Endothelial cell (in vitro differentiated cells): ENCODE measurements at regions not wholly inside any gene's neighbourhood (a gene's known extent, or its start where the extent isn't known, plus 50 kb on each side); places are given as distances from the start of the nearest gene placed in this dataset.

ENCODE experiments used
- DNase-seq: peaks from one replicate; pipeline ENCODE4 v3.0.0; 2021; ENCODE audit warnings: low spot score
- H3K27ac Mint-ChIP-seq: one replicate; pipeline ENCODE4 v1.8.0; 2021; ENCODE audit warnings: mixed read lengths, inconsistent platforms; ENCODE audit not compliant: unreplicated experiment
- H3K27me3 Mint-ChIP-seq: one replicate; pipeline ENCODE4 v1.8.0; 2021; ENCODE audit warnings: mild to moderate bottlenecking, moderate library complexity, mixed read lengths, inconsistent platforms; ENCODE audit not compliant: unreplicated experiment
- H3K36me3 Mint-ChIP-seq: one replicate; pipeline ENCODE4 v1.8.0; 2021; ENCODE audit warnings: mild to moderate bottlenecking, low read depth, mixed read lengths, inconsistent platforms; ENCODE audit not compliant: unreplicated experiment
- H3K4me1 Mint-ChIP-seq: one replicate; pipeline ENCODE4 v1.8.0; 2021; ENCODE audit warnings: mild to moderate bottlenecking, mixed read lengths, inconsistent platforms; ENCODE audit not compliant: unreplicated experiment
- H3K4me3 Mint-ChIP-seq: one replicate; pipeline ENCODE4 v1.8.0; 2021; ENCODE audit warnings: mild to moderate bottlenecking, mixed read lengths, inconsistent platforms; ENCODE audit not compliant: unreplicated experiment
- H3K9me3 Mint-ChIP-seq: one replicate; pipeline ENCODE4 v1.8.0; 2021; ENCODE audit warnings: mixed read lengths, inconsistent platforms; ENCODE audit not compliant: unreplicated experiment
- CTCF ChIP-seq: fragments of 200-600 bp; sonication (generic); IDR thresholded peaks from one replicate; pipeline ENCODE4 v1.5.0; 2021; ENCODE audit warnings: antibody characterized with exemption; ENCODE audit not compliant: unreplicated experiment

DNA sequence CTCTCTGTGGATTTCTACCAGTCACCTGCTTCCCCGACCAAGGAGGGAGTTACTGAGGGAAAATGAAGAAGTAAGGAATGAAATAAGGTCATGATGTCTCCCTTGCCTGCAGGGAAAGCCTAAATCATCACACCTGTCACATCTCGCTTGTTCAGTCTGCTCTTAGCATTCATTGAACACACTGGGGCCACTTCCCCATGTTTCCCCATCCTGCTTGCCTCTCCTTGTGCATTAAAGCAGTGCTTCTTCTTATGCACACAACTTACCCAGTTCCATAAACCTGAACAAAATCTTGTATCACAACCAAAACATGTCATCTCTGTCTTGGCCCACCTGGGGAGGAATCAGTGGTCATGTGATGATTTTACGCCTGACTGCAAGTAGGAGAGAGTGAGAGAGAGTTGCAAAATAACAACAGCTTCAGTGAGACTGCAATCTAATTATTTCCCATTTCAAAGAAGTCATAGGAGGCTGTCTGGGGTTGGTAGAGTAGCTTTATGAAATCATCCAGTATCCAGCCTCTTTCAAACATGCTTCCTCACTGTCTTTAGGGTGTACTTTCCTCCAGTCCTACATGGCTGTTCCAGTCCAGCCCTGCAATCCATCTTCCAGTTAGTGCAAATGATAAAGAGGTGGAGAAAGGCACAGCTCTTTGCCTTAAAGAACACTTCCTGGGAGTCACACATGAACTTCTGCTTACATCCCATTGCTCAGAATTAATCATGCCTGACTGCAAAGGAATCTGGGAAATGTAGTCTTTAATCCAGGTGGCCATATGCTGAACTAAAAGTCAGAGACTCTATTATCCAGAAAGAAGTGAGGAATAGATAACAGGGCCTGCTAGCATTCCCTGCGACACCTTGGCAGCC is 220.1 kb downstream of the HAUS1 start:
- no peak overlapping the region for H3K27ac Mint-ChIP-seq
- H3K36me3 Mint-ChIP-seq, result no peaks in the 10 kb centered on the region
- peaks cover 2% of the 10 kb centered on the region for H3K27me3 Mint-ChIP-seq
- H3K9me3 Mint-ChIP-seq, result no peaks in the 10 kb centered on the region
- H3K4me3 Mint-ChIP-seq, result no peak overlapping the region
- DNase-seq, result no peak
- no peak for TF ChIP-seq CTCF
- H3K4me1 Mint-ChIP-seq, result peaks cover 7% of the 10 kb centered on the region

- Mint-ChIP-seq H3K36me3 (no peaks in the 10 kb centered on the region), H3K27me3 (peaks cover 2% of the 10 kb centered on the region), H3K4me1 (peaks cover 7% of the 10 kb centered on the region), H3K4me3 (no peak overlapping the region), H3K27ac (no peak overlapping the region), H3K9me3 (no peaks in the 10 kb centered on the region)
- no peak for TF ChIP-seq CTCF
- no peak for DNase-seq
Measured at GRCh38 chr18:46325895-46326294, 221.7 kb downstream of the HAUS1 start.

- Mint-ChIP-seq H3K27me3 (peaks cover 7% of the 10 kb centered on the region), H3K36me3 (peaks cover 5% of the 10 kb centered on the region), H3K27ac (no peak overlapping the region), H3K4me1 (peaks cover 9% of the 10 kb centered on the region), H3K4me3 (no peak overlapping the region), H3K9me3 (no peaks in the 10 kb centered on the region)
- DNase-seq, result no peak
- no peak for TF ChIP-seq CTCF
Measured at GRCh38 chr18:46329736-46330246, 225.6 kb downstream of the HAUS1 start.

DNA sequence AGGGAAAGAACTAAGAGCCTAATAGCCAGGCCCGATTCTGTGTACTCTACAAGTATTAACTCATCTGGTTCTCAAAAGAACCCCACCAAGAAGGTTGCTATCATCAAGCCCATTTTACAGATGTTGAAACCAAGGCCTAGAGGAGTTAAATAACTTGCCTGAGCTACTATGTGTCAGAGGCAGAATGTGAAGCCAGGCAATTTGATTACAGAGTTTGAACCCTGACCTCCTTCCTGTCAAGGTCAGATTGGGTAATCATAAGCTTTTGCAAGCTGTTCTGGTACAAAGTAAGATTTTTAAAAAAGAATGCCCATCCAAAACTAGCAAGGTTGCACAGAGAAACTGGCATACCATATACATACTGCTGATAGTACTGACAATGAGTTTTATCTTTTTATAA is 227.1 kb downstream of the HAUS1 start:
- H3K27ac Mint-ChIP-seq, result no peak overlapping the region
- no peak overlapping the region for H3K4me3 Mint-ChIP-seq
- H3K27me3 Mint-ChIP-seq, result peaks cover 11% of the 10 kb centered on the region
- no peak for TF ChIP-seq CTCF
- no peaks in the 10 kb centered on the region for H3K9me3 Mint-ChIP-seq
- DNase-seq, result no peak
- peaks cover 5% of the 10 kb centered on the region for H3K36me3 Mint-ChIP-seq
- H3K4me1 Mint-ChIP-seq, result peaks cover 20% of the 10 kb centered on the region

DNA sequence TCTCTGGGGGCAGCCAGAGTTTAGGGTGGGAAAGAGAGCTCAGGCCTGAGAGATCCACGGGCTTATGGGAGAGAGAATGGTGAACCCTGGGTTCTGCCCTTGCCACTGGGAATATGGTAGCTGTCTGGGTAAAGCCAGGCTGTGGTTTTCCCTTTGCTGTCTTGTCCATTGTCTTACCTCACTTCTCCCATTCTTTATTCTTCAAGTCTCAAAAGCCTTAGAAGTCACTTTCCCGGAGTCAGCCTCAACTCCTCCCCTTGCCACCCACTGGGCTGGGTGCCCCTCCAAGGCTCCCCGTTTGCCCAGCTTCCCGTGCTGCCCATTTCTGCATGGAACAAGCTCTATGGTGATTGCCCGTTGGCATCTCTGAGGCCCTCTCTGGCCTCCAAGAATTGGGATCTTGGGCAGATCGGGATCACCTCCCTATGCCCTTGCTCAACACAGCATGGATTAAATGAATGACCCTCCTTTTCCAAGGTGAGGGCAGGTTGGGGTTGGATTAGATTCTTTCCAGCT is 228.2 kb downstream of the HAUS1 start:
- no peak overlapping the region for H3K27ac Mint-ChIP-seq
- no peak overlapping the region for H3K4me3 Mint-ChIP-seq
- peaks cover 11% of the 10 kb centered on the region for H3K27me3 Mint-ChIP-seq

More for the DNA sequence above, 228.2 kb downstream of the HAUS1 start:
- no peak for TF ChIP-seq CTCF
- H3K36me3 Mint-ChIP-seq, result peaks cover 5% of the 10 kb centered on the region
- no peaks in the 10 kb centered on the region for H3K9me3 Mint-ChIP-seq
- no peak for DNase-seq
- H3K4me1 Mint-ChIP-seq, result peaks cover 22% of the 10 kb centered on the region
